ENCODE measurements at regions not wholly inside any gene's neighbourhood (a gene's known extent, or its start where the extent isn't known, plus 50 kb on each side); places are given as distances from the start of the nearest gene placed in this dataset.

DNA sequence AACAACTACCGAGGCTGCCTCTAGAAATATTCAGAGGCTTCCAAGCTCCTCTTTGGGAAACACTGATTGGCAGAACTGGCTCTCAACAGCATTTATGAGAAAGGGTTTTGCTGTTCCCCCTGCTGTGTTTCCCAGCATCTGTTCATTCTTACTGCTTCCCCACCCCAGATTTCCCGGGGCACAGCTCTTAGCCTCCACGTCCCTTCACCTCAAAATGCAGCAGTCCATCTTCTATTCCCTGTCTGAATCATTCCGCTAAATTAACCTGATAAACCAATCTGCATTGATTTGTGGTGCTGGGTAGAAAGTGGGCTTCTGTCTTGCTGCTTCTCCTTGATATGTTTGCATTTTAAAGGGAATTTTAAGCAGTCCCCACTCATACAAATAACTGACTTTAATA lies 67.4 kb downstream of the PLK2 start:
- no peak overlapping the region for H3K4me2 ChIP-seq (replicated peaks; ENCODE audit: low read depth, low read length, poor library complexity, severe bottlenecking)
- H3K27ac ChIP-seq (ENCODE audit: low read length in 2 of 2): no peak overlapping the region
- intact Hi-C loops (cut with micrococcal nuclease): no loop called here
- TF ChIP-seq, protein P1, sequence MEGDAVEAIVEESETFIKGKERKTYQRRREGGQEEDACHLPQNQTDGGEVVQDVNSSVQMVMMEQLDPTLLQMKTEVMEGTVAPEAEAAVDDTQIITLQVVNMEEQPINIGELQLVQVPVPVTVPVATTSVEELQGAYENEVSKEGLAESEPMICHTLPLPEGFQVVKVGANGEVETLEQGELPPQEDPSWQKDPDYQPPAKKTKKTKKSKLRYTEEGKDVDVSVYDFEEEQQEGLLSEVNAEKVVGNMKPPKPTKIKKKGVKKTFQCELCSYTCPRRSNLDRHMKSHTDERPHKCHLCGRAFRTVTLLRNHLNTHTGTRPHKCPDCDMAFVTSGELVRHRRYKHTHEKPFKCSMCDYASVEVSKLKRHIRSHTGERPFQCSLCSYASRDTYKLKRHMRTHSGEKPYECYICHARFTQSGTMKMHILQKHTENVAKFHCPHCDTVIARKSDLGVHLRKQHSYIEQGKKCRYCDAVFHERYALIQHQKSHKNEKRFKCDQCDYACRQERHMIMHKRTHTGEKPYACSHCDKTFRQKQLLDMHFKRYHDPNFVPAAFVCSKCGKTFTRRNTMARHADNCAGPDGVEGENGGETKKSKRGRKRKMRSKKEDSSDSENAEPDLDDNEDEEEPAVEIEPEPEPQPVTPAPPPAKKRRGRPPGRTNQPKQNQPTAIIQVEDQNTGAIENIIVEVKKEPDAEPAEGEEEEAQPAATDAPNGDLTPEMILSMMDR (IDR thresholded peaks at IDR 0.05): no peak
- no peak for TF ChIP-seq EZH2 (IDR thresholded peaks at IDR 0.05; ENCODE audit: borderline replicate concordance, insufficient read depth, low read depth, low read length, poor library complexity, severe bottlenecking)
- H3K79me2 ChIP-seq (ENCODE audit: control insufficient read depth, insufficient read depth, low read length): no peaks in the 10 kb centered on the region
- H3K4me3 Mint-ChIP-seq: no peak overlapping the region
- no peaks in the 10 kb centered on the region for H3K4me1 Mint-ChIP-seq
- no peaks in the 10 kb centered on the region for H3K9me3 Mint-ChIP-seq (ENCODE audit: insufficient read depth)
- POLR2A ChIA-PET: no interaction called here
- peaks cover 4% of the 10 kb centered on the region for H3K27me3 Mint-ChIP-seq
- no peak overlapping the region for H3K9ac ChIP-seq (ENCODE audit: low read length)
- CTCF ChIA-PET: no interaction called here
- H3K4me1 ChIP-seq (ENCODE audit: control insufficient read depth in 2 of 2, insufficient read depth in 2 of 2, low read length in 2 of 2): no peaks in the 10 kb centered on the region
- peaks cover 0 to 3% (median 0%) of the 10 kb centered on the region in 4 experiments for H3K27me3 ChIP-seq (replicated peaks in 1 of 4; ENCODE audit: control extremely low read depth in 1 of 4, control insufficient read depth in 3 of 4, insufficient read depth in 4 of 4, low read length in 3 of 4)
- no peak overlapping the region for H3K27ac Mint-ChIP-seq
- DNase-seq (no peak), ATAC-seq (ENCODE audit: low read depth) (no peak)
- WGBS (ENCODE audit: insufficient coverage): 88% methylated on average over 3 of the region's 4 CpGs
- no peaks in the 10 kb centered on the region for H3K9me3 ChIP-seq (ENCODE audit: control extremely low read depth in 1 of 3, control insufficient read depth in 2 of 3, insufficient read depth in 1 of 3, low read length in 2 of 3)
- no peaks in the 10 kb centered on the region for H3K36me3 ChIP-seq (replicated peaks in 1 of 2; ENCODE audit: control extremely low read depth in 1 of 2, control insufficient read depth in 1 of 2, extremely low read depth in 1 of 2, insufficient read depth in 2 of 2, low read length in 1 of 2)
- H2AFZ ChIP-seq (ENCODE audit: insufficient read depth, low read depth, low read length, poor library complexity, severe bottlenecking): no peak overlapping the region
- H3K4me3 ChIP-seq (ENCODE audit: control extremely low read depth in 1 of 5, extremely low read depth in 1 of 5, insufficient read depth in 1 of 5, low read depth in 2 of 5, low read length in 4 of 5): no peak overlapping the region
- H4K20me1 ChIP-seq (ENCODE audit: control insufficient read depth, insufficient read depth, low read length, poor library complexity, severe bottlenecking): no peaks in the 10 kb centered on the region

DNA sequence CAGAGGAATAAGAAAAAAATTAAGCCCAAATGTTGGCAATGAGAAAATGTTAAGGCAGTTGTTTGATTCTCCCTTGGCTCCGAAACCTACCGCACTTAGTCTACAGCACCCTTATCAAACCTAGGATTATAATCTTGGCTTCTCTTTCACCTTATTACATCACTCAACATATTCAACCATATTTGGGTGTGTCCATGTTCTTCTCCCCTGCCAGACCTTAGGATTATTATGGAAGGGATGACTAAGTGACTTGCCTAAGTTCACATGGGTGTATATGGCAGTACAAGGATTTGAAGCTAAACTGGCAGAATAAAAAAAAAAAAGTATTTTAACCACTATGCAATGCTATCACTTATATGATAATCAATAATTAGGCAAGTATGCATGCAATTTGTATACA lies 76.4 kb downstream of the PLK2 start:
- Mint-ChIP-seq H3K4me1 (no peaks in the 10 kb centered on the region), H3K27ac (no peak overlapping the region), H3K4me3 (no peak overlapping the region), H3K9me3 (ENCODE audit: insufficient read depth) (peaks cover 16% of the 10 kb centered on the region), H3K27me3 (peaks cover 4% of the 10 kb centered on the region)
- TF ChIP-seq EZH2 (IDR thresholded peaks at IDR 0.05; ENCODE audit: borderline replicate concordance, insufficient read depth, low read depth, low read length, poor library complexity, severe bottlenecking): no peak
- TF ChIP-seq, protein P1 (IDR thresholded peaks at IDR 0.05): no peak
- Histone ChIP-seq H3K9me3 (ENCODE audit: control extremely low read depth in 1 of 3, control insufficient read depth in 2 of 3, insufficient read depth in 1 of 3, low read length in 2 of 3) (peaks cover 0 to 19% (median 6%) of the 10 kb centered on the region in 3 donors), H3K79me2 (ENCODE audit: control insufficient read depth, insufficient read depth, low read length) (no peaks in the 10 kb centered on the region), H4K20me1 (ENCODE audit: control insufficient read depth, insufficient read depth, low read length, poor library complexity, severe bottlenecking) (no peaks in the 10 kb centered on the region), H3K36me3 (replicated peaks in 1 of 2; ENCODE audit: control extremely low read depth in 1 of 2, control insufficient read depth in 1 of 2, extremely low read depth in 1 of 2, insufficient read depth in 2 of 2, low read length in 1 of 2) (no peaks in the 10 kb centered on the region), H2AFZ (ENCODE audit: insufficient read depth, low read depth, low read length, poor library complexity, severe bottlenecking) (no peak overlapping the region), H3K4me1 (ENCODE audit: control insufficient read depth in 2 of 2, insufficient read depth in 2 of 2, low read length in 2 of 2) (no peaks in the 10 kb centered on the region), H3K27me3 (replicated peaks in 1 of 4; ENCODE audit: control extremely low read depth in 1 of 4, control insufficient read depth in 3 of 4, insufficient read depth in 4 of 4, low read length in 3 of 4) (peaks cover 0 to 5% (median 0%) of the 10 kb centered on the region in 4 experiments), H3K4me2 (replicated peaks; ENCODE audit: low read depth, low read length, poor library complexity, severe bottlenecking) (no peak overlapping the region), H3K4me3 (ENCODE audit: control extremely low read depth in 1 of 5, extremely low read depth in 1 of 5, insufficient read depth in 1 of 5, low read depth in 2 of 5, low read length in 4 of 5) (no peak overlapping the region), H3K27ac (ENCODE audit: low read length in 2 of 2) (no peak overlapping the region), H3K9ac (ENCODE audit: low read length) (no peak overlapping the region)
- ChIA-PET POLR2A (no interaction called here), CTCF (no interaction called here)
- no peak for DNase-seq
- WGBS (ENCODE audit: insufficient coverage): no CpG with 5 or more reads among the region's 2 CpGs
- ATAC-seq (ENCODE audit: low read depth): no peak
- intact Hi-C loops (cut with micrococcal nuclease): no loop called here
